HL-60 (cell line): ENCODE measurements at regions not wholly inside any gene's neighbourhood (a gene's known extent, or its start where the extent isn't known, plus 50 kb on each side); places are given as distances from the start of the nearest gene placed in this dataset.

Experiments used
- DNase-seq, 2 experiments: peaks; one replicate each; pipeline ENCODE4 v3.0.0-alpha.2; 2010 to 2020; ENCODE audit warnings: low read depth in 1 of 2, low spot score in 1 of 2
- H3K27ac ChIP-seq: fragments of 250-450 bp; sonication (Bioruptor Pico); replicated peaks from 2 replicates; pipeline ENCODE4 v1.5.1; 2020; ENCODE audit warnings: mild to moderate bottlenecking, moderate library complexity
- H3K27me3 ChIP-seq: fragments of 250-450 bp; sonication (Bioruptor Pico); 2 replicates; pipeline ENCODE4 v1.5.1; 2021; ENCODE audit warnings: mild to moderate bottlenecking, moderate library complexity; ENCODE audit not compliant: insufficient read depth, poor library complexity, severe bottlenecking
- H3K4me3 ChIP-seq: replicated peaks from 2 replicates; pipeline ENCODE4 v1.5.1; 2011; ENCODE audit warnings: mild to moderate bottlenecking, control low read depth, low read length; ENCODE audit not compliant: insufficient read depth
- GABPA ChIP-seq: IDR thresholded peaks from 2 replicates; pipeline ENCODE4 v1.6.1; 2012; ENCODE audit warnings: low read depth
- POLR2AphosphoS5 ChIP-seq: IDR thresholded peaks from 2 replicates; pipeline ENCODE4 v1.6.1; 2012; ENCODE audit warnings: low read depth
- SPI1 ChIP-seq: IDR thresholded peaks from 2 replicates; pipeline ENCODE4 v1.6.1; 2012; ENCODE audit warnings: low read depth, mild to moderate bottlenecking, borderline replicate concordance
- TF ChIP-seq, protein P1 (sequence below): IDR thresholded peaks from one replicate; pipeline ENCODE4 v1.5.1; 2011; ENCODE audit warnings: low read length, control low read depth, inconsistent platforms; ENCODE audit not compliant: insufficient read depth
- TF ChIP-seq, protein P2 (sequence below): IDR thresholded peaks from 2 replicates; pipeline ENCODE4 v1.6.1; 2012; ENCODE audit warnings: low read depth; ENCODE audit not compliant: insufficient replicate concordance

DNA sequence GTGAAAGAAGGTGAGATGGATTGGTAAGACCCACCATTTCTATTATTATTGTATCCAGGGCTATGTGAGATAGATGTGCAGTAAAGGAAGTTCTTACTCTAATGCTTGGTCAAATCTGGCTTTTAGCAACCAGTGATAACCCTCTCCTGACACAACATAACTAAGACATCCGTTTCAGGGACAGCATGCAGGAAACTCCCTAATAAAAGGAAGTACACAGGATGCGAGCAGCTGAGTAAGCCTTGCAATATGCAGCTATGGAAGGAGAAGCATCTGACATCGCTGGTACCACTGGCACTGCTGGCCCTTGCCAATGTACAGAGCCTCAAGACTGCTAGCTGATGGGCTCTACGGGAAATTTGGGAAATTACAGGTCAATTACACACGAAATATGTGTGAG, 662.3 kb downstream of the NR2F2 start:
- Histone ChIP-seq H3K27me3 (no peaks in the 10 kb centered on the region), H3K4me3 (no peak overlapping the region), H3K27ac (no peak overlapping the region)
- TF ChIP-seq POLR2AphosphoS5 (no peak), SPI1 (no peak), GABPA (no peak)
- TF ChIP-seq, protein P1, sequence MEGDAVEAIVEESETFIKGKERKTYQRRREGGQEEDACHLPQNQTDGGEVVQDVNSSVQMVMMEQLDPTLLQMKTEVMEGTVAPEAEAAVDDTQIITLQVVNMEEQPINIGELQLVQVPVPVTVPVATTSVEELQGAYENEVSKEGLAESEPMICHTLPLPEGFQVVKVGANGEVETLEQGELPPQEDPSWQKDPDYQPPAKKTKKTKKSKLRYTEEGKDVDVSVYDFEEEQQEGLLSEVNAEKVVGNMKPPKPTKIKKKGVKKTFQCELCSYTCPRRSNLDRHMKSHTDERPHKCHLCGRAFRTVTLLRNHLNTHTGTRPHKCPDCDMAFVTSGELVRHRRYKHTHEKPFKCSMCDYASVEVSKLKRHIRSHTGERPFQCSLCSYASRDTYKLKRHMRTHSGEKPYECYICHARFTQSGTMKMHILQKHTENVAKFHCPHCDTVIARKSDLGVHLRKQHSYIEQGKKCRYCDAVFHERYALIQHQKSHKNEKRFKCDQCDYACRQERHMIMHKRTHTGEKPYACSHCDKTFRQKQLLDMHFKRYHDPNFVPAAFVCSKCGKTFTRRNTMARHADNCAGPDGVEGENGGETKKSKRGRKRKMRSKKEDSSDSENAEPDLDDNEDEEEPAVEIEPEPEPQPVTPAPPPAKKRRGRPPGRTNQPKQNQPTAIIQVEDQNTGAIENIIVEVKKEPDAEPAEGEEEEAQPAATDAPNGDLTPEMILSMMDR, result no peak
- TF ChIP-seq, protein P2, sequence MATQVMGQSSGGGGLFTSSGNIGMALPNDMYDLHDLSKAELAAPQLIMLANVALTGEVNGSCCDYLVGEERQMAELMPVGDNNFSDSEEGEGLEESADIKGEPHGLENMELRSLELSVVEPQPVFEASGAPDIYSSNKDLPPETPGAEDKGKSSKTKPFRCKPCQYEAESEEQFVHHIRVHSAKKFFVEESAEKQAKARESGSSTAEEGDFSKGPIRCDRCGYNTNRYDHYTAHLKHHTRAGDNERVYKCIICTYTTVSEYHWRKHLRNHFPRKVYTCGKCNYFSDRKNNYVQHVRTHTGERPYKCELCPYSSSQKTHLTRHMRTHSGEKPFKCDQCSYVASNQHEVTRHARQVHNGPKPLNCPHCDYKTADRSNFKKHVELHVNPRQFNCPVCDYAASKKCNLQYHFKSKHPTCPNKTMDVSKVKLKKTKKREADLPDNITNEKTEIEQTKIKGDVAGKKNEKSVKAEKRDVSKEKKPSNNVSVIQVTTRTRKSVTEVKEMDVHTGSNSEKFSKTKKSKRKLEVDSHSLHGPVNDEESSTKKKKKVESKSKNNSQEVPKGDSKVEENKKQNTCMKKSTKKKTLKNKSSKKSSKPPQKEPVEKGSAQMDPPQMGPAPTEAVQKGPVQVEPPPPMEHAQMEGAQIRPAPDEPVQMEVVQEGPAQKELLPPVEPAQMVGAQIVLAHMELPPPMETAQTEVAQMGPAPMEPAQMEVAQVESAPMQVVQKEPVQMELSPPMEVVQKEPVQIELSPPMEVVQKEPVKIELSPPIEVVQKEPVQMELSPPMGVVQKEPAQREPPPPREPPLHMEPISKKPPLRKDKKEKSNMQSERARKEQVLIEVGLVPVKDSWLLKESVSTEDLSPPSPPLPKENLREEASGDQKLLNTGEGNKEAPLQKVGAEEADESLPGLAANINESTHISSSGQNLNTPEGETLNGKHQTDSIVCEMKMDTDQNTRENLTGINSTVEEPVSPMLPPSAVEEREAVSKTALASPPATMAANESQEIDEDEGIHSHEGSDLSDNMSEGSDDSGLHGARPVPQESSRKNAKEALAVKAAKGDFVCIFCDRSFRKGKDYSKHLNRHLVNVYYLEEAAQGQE, result no peak
- no peak for DNase-seq

DNA sequence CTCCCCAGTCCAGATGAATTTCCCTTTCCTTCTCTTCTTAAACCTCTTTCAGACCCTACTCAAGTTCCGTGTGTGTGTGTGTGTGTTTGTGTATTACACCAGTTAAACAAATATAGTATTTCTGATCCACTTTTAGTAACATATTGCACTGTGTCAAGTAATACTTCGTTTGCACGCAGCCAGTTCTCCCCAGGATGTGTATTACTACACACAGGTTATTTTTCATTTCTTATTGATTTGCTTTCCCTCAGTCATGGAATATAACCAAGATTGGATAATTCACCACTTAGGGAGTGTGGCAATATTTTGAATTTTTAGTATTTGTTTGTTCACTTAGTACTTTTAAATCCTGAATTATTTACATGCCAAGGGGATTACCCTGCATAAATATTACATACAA, 667.0 kb downstream of the NR2F2 start:
- Histone ChIP-seq H3K4me3 (no peak overlapping the region), H3K27me3 (no peaks in the 10 kb centered on the region), H3K27ac (no peak overlapping the region)
- DNase-seq, result no peak
- TF ChIP-seq, protein P1, result no peak
- TF ChIP-seq SPI1, result no peak
- no peak for TF ChIP-seq POLR2AphosphoS5
- TF ChIP-seq, protein P2, result no peak
- TF ChIP-seq GABPA, result no peak

DNA sequence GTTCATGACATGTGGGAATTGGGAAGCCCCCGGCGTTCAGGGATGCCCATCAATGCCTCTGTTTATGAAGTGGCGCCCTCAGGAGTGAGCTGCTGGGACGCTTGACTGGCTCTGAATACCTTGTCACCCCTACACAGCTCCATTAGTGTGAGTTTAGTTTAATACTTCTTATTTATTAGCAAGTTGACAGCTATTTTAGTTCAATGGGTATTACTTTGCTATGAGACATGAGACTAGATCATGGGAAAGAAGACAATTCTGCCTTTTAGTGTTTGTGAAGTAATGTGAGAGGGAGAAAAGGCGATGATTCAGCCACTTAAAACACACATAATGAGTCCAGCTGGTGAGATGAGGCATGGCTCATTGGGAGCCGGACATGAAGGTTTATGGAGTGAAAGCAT, 678.5 kb downstream of the NR2F2 start:
- Histone ChIP-seq H3K27ac (no peak overlapping the region), H3K27me3 (no peaks in the 10 kb centered on the region), H3K4me3 (no peak overlapping the region)
- TF ChIP-seq, protein P1, result no peak
- no peak for TF ChIP-seq POLR2AphosphoS5
- TF ChIP-seq, protein P2, result no peak
- no peak for TF ChIP-seq SPI1
- TF ChIP-seq GABPA, result no peak
- DNase-seq, result no peak
